Lower lobe of right lung (tissue), 2 donors: ENCODE measurements at regions not wholly inside any gene's neighbourhood (a gene's known extent, or its start where the extent isn't known, plus 50 kb on each side); places are given as distances from the start of the nearest gene placed in this dataset.

Experiments
- ATAC-seq, 2 donors: fragments of 200-7000 bp; cut with Tn5 transposase; one replicate each; pipeline ENCODE4 v1.9.1; 2020 to 2022; ENCODE audit warnings: mild to moderate bottlenecking in 2 of 2, moderate library complexity in 2 of 2
- DNase-seq: peaks from one replicate; pipeline ENCODE4 v3.0.0-alpha.2; 2020
- H3K27ac ChIP-seq: fragments of 200-600 bp; one replicate; pipeline ENCODE4 v1.8.0; 2022
- H3K27me3 ChIP-seq: fragments of 200-600 bp; one replicate; pipeline ENCODE4 v1.8.0; 2022; ENCODE audit warnings: low read depth
- H3K36me3 ChIP-seq: fragments of 200-600 bp; one replicate; pipeline ENCODE4 v1.8.0; 2022; ENCODE audit warnings: mild to moderate bottlenecking
- H3K4me1 ChIP-seq: fragments of 200-600 bp; one replicate; pipeline ENCODE4 v1.8.0; 2022
- H3K4me3 ChIP-seq: fragments of 200-600 bp; one replicate; pipeline ENCODE4 v1.8.0; 2022; ENCODE audit warnings: mild to moderate bottlenecking
- H3K9me3 ChIP-seq: fragments of 200-600 bp; one replicate; pipeline ENCODE4 v1.8.0; 2022
- CTCF ChIP-seq: fragments of 200-600 bp; IDR thresholded peaks from one replicate; pipeline ENCODE4 v1.8.0; 2022; ENCODE audit warnings: antibody characterized with exemption, mild to moderate bottlenecking
- intact Hi-C: fragments of 100-400 bp; cut with DNase I; formaldehyde crosslinking; loops from one replicate; pipeline ENCODE4 v1.11.0; 2022
- donor health status: DM: no; HTN: yes; CAD: no; lungs with severe emphysema.

GRCh38 chr6:23040899-23041298 is 471.5 kb downstream of the HDGFL1 start:
- Histone ChIP-seq H3K27ac (no peak overlapping the region), H3K4me1 (no peaks in the 10 kb centered on the region), H3K36me3 (no peaks in the 10 kb centered on the region), H3K9me3 (no peaks in the 10 kb centered on the region), H3K27me3 (no peaks in the 10 kb centered on the region), H3K4me3 (no peak overlapping the region)
- TF ChIP-seq CTCF, result no peak
- DNase-seq (no peak), ATAC-seq (no peak)
- intact Hi-C loops, result no loop called here

GRCh38 chr6:23045280-23045679 is 475.9 kb downstream of the HDGFL1 start:
- H3K4me1 ChIP-seq, result no peaks in the 10 kb centered on the region
- H3K36me3 ChIP-seq, result no peaks in the 10 kb centered on the region
- no peak for TF ChIP-seq CTCF
- H3K27me3 ChIP-seq, result no peaks in the 10 kb centered on the region
- intact Hi-C loops, result no loop called here
- H3K9me3 ChIP-seq, result no peaks in the 10 kb centered on the region
- no peak overlapping the region for H3K4me3 ChIP-seq
- no peak overlapping the region for H3K27ac ChIP-seq
- DNase-seq (no peak), ATAC-seq (no peak)

GRCh38 chr6:23055523-23055922 is 486.2 kb downstream of the HDGFL1 start:
- Histone ChIP-seq H3K36me3 (no peaks in the 10 kb centered on the region), H3K27ac (no peak overlapping the region), H3K4me1 (no peaks in the 10 kb centered on the region), H3K4me3 (no peak overlapping the region), H3K9me3 (no peaks in the 10 kb centered on the region), H3K27me3 (no peaks in the 10 kb centered on the region)
- intact Hi-C loops, result no loop called here
- ATAC-seq, result no peak
- no peak for DNase-seq
- TF ChIP-seq CTCF, result no peak

GRCh38 chr6:23073821-23074220 is 504.5 kb downstream of the HDGFL1 start:
- no peak for TF ChIP-seq CTCF
- Histone ChIP-seq H3K27me3 (no peaks in the 10 kb centered on the region), H3K9me3 (no peaks in the 10 kb centered on the region), H3K4me1 (no peaks in the 10 kb centered on the region), H3K27ac (no peak overlapping the region), H3K4me3 (no peak overlapping the region), H3K36me3 (no peaks in the 10 kb centered on the region)
- DNase-seq (no peak), ATAC-seq (no peak)
- intact Hi-C loops, result no loop called here

GRCh38 chr6:23077772-23078171 is 508.4 kb downstream of the HDGFL1 start:
- H3K4me3 ChIP-seq, result no peak overlapping the region
- no peaks in the 10 kb centered on the region for H3K27me3 ChIP-seq
- TF ChIP-seq CTCF, result no peak
- H3K36me3 ChIP-seq, result no peaks in the 10 kb centered on the region
- DNase-seq (no peak), ATAC-seq (no peak)
- H3K27ac ChIP-seq, result no peak overlapping the region
- no peaks in the 10 kb centered on the region for H3K4me1 ChIP-seq
- H3K9me3 ChIP-seq, result no peaks in the 10 kb centered on the region
- intact Hi-C loops, result no loop called here

GRCh38 chr6:23081701-23082100 is 512.3 kb downstream of the HDGFL1 start:
- no peaks in the 10 kb centered on the region for H3K36me3 ChIP-seq
- no peaks in the 10 kb centered on the region for H3K4me1 ChIP-seq
- no peak overlapping the region for H3K27ac ChIP-seq
- no peak overlapping the region for H3K4me3 ChIP-seq
- H3K27me3 ChIP-seq, result no peaks in the 10 kb centered on the region
- H3K9me3 ChIP-seq, result no peaks in the 10 kb centered on the region
- DNase-seq (no peak), ATAC-seq (no peak)
- intact Hi-C loops, result no loop called here
- TF ChIP-seq CTCF, result no peak
